ENCODE measurements at regions not wholly inside any gene's neighbourhood (a gene's known extent, or its start where the extent isn't known, plus 50 kb on each side); places are given as distances from the start of the nearest gene placed in this dataset.

GRCh38 chr1:82689217-82689616 is 888.5 kb downstream of the ADGRL2 start:
- no peak for TF ChIP-seq SIN3A (IDR thresholded peaks at IDR 0.05; ENCODE audit: borderline replicate concordance, insufficient read depth, low read length)
- no peak for TF ChIP-seq FOXP2 (optimal IDR thresholded peaks at IDR 0.05; ENCODE audit: borderline replicate concordance, extremely low read depth, extremely low read length, insufficient read depth)
- no peak for TF ChIP-seq TAF1 (IDR thresholded peaks at IDR 0.05; ENCODE audit: borderline replicate concordance, insufficient read depth, low read length)
- no peak for TF ChIP-seq POLR2AphosphoS5 (IDR thresholded peaks at IDR 0.05; ENCODE audit: low read depth, low read length)
- no peak for TF ChIP-seq REST (IDR thresholded peaks at IDR 0.05; ENCODE audit: insufficient read depth in 1 of 2, low read depth in 2 of 2, low read length in 2 of 2)

GRCh38 chr1:82686774-82687173 is 886.0 kb downstream of the ADGRL2 start:
- no peak for TF ChIP-seq REST (IDR thresholded peaks at IDR 0.05; ENCODE audit: insufficient read depth in 1 of 2, low read depth in 2 of 2, low read length in 2 of 2)
- no peak for TF ChIP-seq POLR2AphosphoS5 (IDR thresholded peaks at IDR 0.05; ENCODE audit: low read depth, low read length)
- no peak for TF ChIP-seq TAF1 (IDR thresholded peaks at IDR 0.05; ENCODE audit: borderline replicate concordance, insufficient read depth, low read length)
- TF ChIP-seq SIN3A (IDR thresholded peaks at IDR 0.05; ENCODE audit: borderline replicate concordance, insufficient read depth, low read length): no peak
- TF ChIP-seq FOXP2 (optimal IDR thresholded peaks at IDR 0.05; ENCODE audit: borderline replicate concordance, extremely low read depth, extremely low read length, insufficient read depth): no peak

- TF ChIP-seq POLR2AphosphoS5 (IDR thresholded peaks at IDR 0.05; ENCODE audit: low read depth, low read length) (no peak), REST (IDR thresholded peaks at IDR 0.05; ENCODE audit: insufficient read depth in 1 of 2, low read depth in 2 of 2, low read length in 2 of 2) (no peak), FOXP2 (optimal IDR thresholded peaks at IDR 0.05; ENCODE audit: borderline replicate concordance, extremely low read depth, extremely low read length, insufficient read depth) (no peak), TAF1 (IDR thresholded peaks at IDR 0.05; ENCODE audit: borderline replicate concordance, insufficient read depth, low read length) (no peak), SIN3A (IDR thresholded peaks at IDR 0.05; ENCODE audit: borderline replicate concordance, insufficient read depth, low read length) (no peak)
Observed at GRCh38 chr1:82646888-82647287, 846.2 kb downstream of the ADGRL2 start.

- no peak for TF ChIP-seq REST (IDR thresholded peaks at IDR 0.05; ENCODE audit: insufficient read depth in 1 of 2, low read depth in 2 of 2, low read length in 2 of 2)
- no peak for TF ChIP-seq SIN3A (IDR thresholded peaks at IDR 0.05; ENCODE audit: borderline replicate concordance, insufficient read depth, low read length)
Observed at GRCh38 chr1:82646336-82646735, 845.6 kb downstream of the ADGRL2 start.

- no peak for TF ChIP-seq SIN3A (IDR thresholded peaks at IDR 0.05; ENCODE audit: borderline replicate concordance, insufficient read depth, low read length)
- no peak for TF ChIP-seq REST (IDR thresholded peaks at IDR 0.05; ENCODE audit: insufficient read depth in 1 of 2, low read depth in 2 of 2, low read length in 2 of 2)
- TF ChIP-seq FOXP2 (optimal IDR thresholded peaks at IDR 0.05; ENCODE audit: borderline replicate concordance, extremely low read depth, extremely low read length, insufficient read depth): no peak
- TF ChIP-seq POLR2AphosphoS5 (IDR thresholded peaks at IDR 0.05; ENCODE audit: low read depth, low read length): no peak
- TF ChIP-seq TAF1 (IDR thresholded peaks at IDR 0.05; ENCODE audit: borderline replicate concordance, insufficient read depth, low read length): no peak
Observed at GRCh38 chr1:82644186-82644915, 843.6 kb downstream of the ADGRL2 start.
